ENCODE measurements at regions not wholly inside any gene's neighbourhood (a gene's known extent, or its start where the extent isn't known, plus 50 kb on each side); places are given as distances from the start of the nearest gene placed in this dataset.

DNA sequence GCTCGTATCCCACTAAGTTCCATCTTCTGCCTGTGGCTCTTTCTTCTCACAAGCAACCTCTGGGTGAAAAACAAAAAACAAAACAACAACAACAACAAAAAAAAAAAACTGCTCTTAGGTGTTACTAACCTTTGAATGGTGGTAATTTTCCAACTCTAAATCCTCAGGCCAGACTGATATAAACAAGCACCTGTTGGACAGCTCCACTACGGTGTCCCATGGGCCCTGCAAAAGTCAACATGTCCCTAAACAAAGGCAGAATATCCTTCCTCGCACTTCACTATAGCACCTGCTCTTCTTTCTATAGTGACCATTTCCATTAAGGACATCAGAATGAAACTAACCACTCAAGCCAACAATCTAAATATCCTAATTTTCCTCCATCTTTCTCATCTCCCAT lies 54.6 kb upstream of the PARM1 start:
- Histone ChIP-seq H3K79me2 (ENCODE audit: low read length) (no peaks in the 10 kb centered on the region), H3K4me3 (ENCODE audit: low read length) (no peak overlapping the region), H3K9me2 (replicated peaks; ENCODE audit: insufficient read depth, low read length) (no peaks in the 10 kb centered on the region), H4K20me1 (ENCODE audit: insufficient read depth, low read length) (no peaks in the 10 kb centered on the region), H3K9ac (ENCODE audit: low read length) (no peak overlapping the region), H3K27me3 (replicated peaks; ENCODE audit: insufficient read depth, low read length) (no peaks in the 10 kb centered on the region), H3K27ac (ENCODE audit: low read length) (no peak overlapping the region), H3F3A (ENCODE audit: insufficient read depth, low read length) (peaks cover 8% of the 10 kb centered on the region), H3K4me2 (ENCODE audit: low read depth, low read length) (no peak overlapping the region), H3K9me3 (replicated peaks; ENCODE audit: insufficient read depth, low read length) (no peaks in the 10 kb centered on the region), H3K4me1 (ENCODE audit: low read length) (peaks cover 20% of the 10 kb centered on the region), H3K36me3 (replicated peaks; ENCODE audit: insufficient read depth, low read length) (no peaks in the 10 kb centered on the region), H2AFZ (ENCODE audit: low read length) (no peak overlapping the region)
- TF ChIP-seq, protein P1, sequence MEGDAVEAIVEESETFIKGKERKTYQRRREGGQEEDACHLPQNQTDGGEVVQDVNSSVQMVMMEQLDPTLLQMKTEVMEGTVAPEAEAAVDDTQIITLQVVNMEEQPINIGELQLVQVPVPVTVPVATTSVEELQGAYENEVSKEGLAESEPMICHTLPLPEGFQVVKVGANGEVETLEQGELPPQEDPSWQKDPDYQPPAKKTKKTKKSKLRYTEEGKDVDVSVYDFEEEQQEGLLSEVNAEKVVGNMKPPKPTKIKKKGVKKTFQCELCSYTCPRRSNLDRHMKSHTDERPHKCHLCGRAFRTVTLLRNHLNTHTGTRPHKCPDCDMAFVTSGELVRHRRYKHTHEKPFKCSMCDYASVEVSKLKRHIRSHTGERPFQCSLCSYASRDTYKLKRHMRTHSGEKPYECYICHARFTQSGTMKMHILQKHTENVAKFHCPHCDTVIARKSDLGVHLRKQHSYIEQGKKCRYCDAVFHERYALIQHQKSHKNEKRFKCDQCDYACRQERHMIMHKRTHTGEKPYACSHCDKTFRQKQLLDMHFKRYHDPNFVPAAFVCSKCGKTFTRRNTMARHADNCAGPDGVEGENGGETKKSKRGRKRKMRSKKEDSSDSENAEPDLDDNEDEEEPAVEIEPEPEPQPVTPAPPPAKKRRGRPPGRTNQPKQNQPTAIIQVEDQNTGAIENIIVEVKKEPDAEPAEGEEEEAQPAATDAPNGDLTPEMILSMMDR (IDR thresholded peaks at IDR 0.05; ENCODE audit: low read length), result no peak
- TF ChIP-seq EZH2phosphoT487 (IDR thresholded peaks at IDR 0.05; ENCODE audit: low read length) (no peak), EZH2 (optimal IDR thresholded peaks at IDR 0.05; ENCODE audit: low read depth, low read length) (no peak)
- no peak for DNase-seq

DNA sequence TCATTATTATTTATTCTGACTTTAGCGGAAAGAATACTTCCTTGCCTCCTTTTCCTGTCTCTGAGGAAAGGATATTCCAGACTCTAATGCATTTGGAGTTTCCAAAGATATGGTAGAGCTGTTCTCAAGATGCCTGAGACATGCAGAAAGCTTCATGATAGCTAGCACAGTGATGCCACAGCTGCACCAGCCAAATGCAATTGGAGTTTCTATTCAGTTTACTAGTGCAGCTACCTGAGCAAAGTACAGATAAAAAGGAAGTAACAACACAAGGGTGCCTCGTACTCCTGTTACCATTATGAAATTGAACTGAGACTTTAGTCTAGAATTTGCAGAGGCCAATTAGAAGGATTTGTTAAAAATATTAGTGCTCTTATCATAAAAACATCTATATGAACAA lies 57.5 kb upstream of the PARM1 start:
- Histone ChIP-seq H2AFZ (ENCODE audit: low read length) (no peak overlapping the region), H3K9me2 (replicated peaks; ENCODE audit: insufficient read depth, low read length) (no peaks in the 10 kb centered on the region), H3K27me3 (replicated peaks; ENCODE audit: insufficient read depth, low read length) (no peaks in the 10 kb centered on the region), H3K9me3 (replicated peaks; ENCODE audit: insufficient read depth, low read length) (no peaks in the 10 kb centered on the region), H3K36me3 (replicated peaks; ENCODE audit: insufficient read depth, low read length) (no peaks in the 10 kb centered on the region), H3K4me3 (ENCODE audit: low read length) (no peak overlapping the region), H3F3A (ENCODE audit: insufficient read depth, low read length) (peaks cover 12% of the 10 kb centered on the region), H4K20me1 (ENCODE audit: insufficient read depth, low read length) (no peaks in the 10 kb centered on the region), H3K4me2 (ENCODE audit: low read depth, low read length) (0 out of 2 replicates have a peak overlapping the region, but pooled peaks have one; percentile 8), H3K4me1 (ENCODE audit: low read length) (peaks cover 20% of the 10 kb centered on the region), H3K9ac (ENCODE audit: low read length) (no peak overlapping the region), H3K79me2 (ENCODE audit: low read length) (no peaks in the 10 kb centered on the region), H3K27ac (ENCODE audit: low read length) (no peak overlapping the region)
- DNase-seq, result no peak
- TF ChIP-seq EZH2phosphoT487 (IDR thresholded peaks at IDR 0.05; ENCODE audit: low read length) (no peak), EZH2 (optimal IDR thresholded peaks at IDR 0.05; ENCODE audit: low read depth, low read length) (no peak)
- TF ChIP-seq, protein P1 (IDR thresholded peaks at IDR 0.05; ENCODE audit: low read length), result no peak

DNA sequence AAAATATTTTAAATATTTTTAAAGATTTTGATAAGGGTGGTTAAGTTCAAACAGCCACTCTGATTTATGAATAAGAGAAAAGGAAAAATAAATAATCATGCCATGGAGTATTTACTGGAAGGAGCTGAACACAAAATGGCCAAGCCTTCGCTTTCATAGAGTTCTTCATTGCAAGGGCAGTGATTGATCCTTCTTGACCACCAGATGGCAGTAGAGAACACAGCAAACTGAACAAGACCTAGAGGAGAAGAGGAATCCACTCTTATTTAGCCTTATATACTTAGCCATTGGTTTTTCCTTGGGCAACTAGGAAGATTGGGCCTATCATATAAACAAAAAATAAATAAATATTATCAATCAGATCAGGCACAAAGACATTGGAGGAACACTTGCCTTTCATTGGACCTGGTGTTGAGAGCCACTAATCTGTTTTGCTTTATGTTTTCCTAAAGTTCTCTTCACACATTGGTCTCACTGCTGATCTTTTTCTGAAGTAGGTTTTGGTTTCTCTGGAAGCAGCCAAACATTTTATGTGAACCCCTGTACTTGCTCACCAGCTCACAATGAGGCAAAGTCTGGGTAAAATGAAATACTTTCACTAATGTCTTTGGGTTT lies 58.1 kb upstream of the PARM1 start:
- Histone ChIP-seq H3K9me2 (replicated peaks; ENCODE audit: insufficient read depth, low read length) (no peaks in the 10 kb centered on the region), H2AFZ (ENCODE audit: low read length) (no peak overlapping the region), H3K4me1 (ENCODE audit: low read length) (peaks cover 20% of the 10 kb centered on the region), H3F3A (ENCODE audit: insufficient read depth, low read length) (peaks cover 12% of the 10 kb centered on the region), H3K27me3 (replicated peaks; ENCODE audit: insufficient read depth, low read length) (no peaks in the 10 kb centered on the region), H3K79me2 (ENCODE audit: low read length) (no peaks in the 10 kb centered on the region), H3K36me3 (replicated peaks; ENCODE audit: insufficient read depth, low read length) (no peaks in the 10 kb centered on the region), H3K4me3 (ENCODE audit: low read length) (no peak overlapping the region), H3K9ac (ENCODE audit: low read length) (no peak overlapping the region), H3K27ac (ENCODE audit: low read length) (no peak overlapping the region), H3K9me3 (replicated peaks; ENCODE audit: insufficient read depth, low read length) (no peaks in the 10 kb centered on the region), H3K4me2 (ENCODE audit: low read depth, low read length) (peak overlapping the region; percentile 69; the same call in 1 of the 2 replicates), H4K20me1 (ENCODE audit: insufficient read depth, low read length) (no peaks in the 10 kb centered on the region)
- TF ChIP-seq EZH2 (optimal IDR thresholded peaks at IDR 0.05; ENCODE audit: low read depth, low read length) (no peak), EZH2phosphoT487 (IDR thresholded peaks at IDR 0.05; ENCODE audit: low read length) (no peak)
- TF ChIP-seq, protein P1 (IDR thresholded peaks at IDR 0.05; ENCODE audit: low read length), result peak; percentile 87
- DNase-seq, result peak; percentile 90
